Neutrophil (primary cell): ENCODE measurements at regions not wholly inside any gene's neighbourhood (a gene's known extent, or its start where the extent isn't known, plus 50 kb on each side); places are given as distances from the start of the nearest gene placed in this dataset.

ENCODE experiments used
- H3K27ac ChIP-seq: fragments of 200-600 bp; sonication (generic); 2 replicates; pipeline ENCODE4 v1.5.1; 2016; ENCODE audit warnings: mild to moderate bottlenecking, moderate library complexity
- H3K27me3 ChIP-seq: fragments of 200-600 bp; sonication (generic); 2 replicates; pipeline ENCODE4 v1.6.0; 2016; ENCODE audit warnings: mild to moderate bottlenecking
- H3K36me3 ChIP-seq: fragments of 200-600 bp; sonication (generic); 2 replicates; pipeline ENCODE4 v1.5.1; 2017
- H3K4me1 ChIP-seq, 2 experiments: fragments of 200-600 bp in 1 of 2; sonication (generic) in 1 of 2; 1 replicate in 1 of 2; 2 replicates in 1 of 2; pipeline versions ENCODE4 v1.5.1 to v1.6.1; 2013 to 2016; ENCODE audit warnings: low read depth in 1 of 2, low read length in 1 of 2, mild to moderate bottlenecking in 1 of 2, moderate library complexity in 1 of 2; ENCODE audit not compliant: control insufficient read depth in 1 of 2, insufficient read depth in 1 of 2
- H3K4me3 ChIP-seq, 2 experiments: fragments of 200-600 bp in 1 of 2; sonication (generic) in 1 of 2; 1 replicate in 1 of 2; 2 replicates in 1 of 2; pipeline ENCODE4 v1.5.1; 2013 to 2016; ENCODE audit warnings: low read depth in 1 of 2, low read length in 1 of 2, mild to moderate bottlenecking in 1 of 2, moderate library complexity in 1 of 2
- H3K9me3 ChIP-seq: fragments of 200-600 bp; sonication (generic); 2 replicates; pipeline ENCODE4 v1.5.1; 2016
- CTCF ChIP-seq: fragments of 200-600 bp; sonication (generic); IDR thresholded peaks from 2 replicates; pipeline ENCODE4 v1.5.1; 2016; ENCODE audit warnings: antibody characterized with exemption

DNA sequence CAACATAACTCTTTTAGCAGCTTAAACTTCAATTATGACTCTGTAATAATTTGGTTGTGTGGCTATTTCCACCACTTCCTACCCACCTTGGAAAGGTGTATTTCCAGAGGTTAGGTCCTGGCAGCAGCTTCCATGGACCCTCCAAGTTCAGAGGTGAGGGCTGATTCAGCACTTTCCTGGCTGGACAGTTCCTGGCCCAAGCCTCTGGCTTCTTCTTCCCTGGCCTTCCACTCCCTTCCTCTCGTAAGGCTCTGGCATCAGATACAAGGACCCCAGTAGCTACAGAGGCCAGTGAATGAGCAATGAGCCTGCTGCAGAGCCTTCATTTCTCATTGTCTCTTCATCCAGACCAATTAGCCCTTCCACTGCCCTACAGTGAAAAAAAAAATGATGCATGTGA is 98.1 kb upstream of the KIRREL3 start:
- Histone ChIP-seq H3K9me3 (no peaks in the 10 kb centered on the region), H3K27ac (no peak overlapping the region), H3K27me3 (no peaks in the 10 kb centered on the region), H3K4me3 (no peak overlapping the region), H3K36me3 (no peaks in the 10 kb centered on the region), H3K4me1 (no peaks in the 10 kb centered on the region)
- TF ChIP-seq CTCF: no peak

- no peaks in the 10 kb centered on the region for H3K9me3 ChIP-seq
- H3K27me3 ChIP-seq: no peaks in the 10 kb centered on the region
- no peak for TF ChIP-seq CTCF
These were observed 80.2 kb upstream of the KIRREL3 start for GRCh38 chr11:127080735-127081134.

DNA sequence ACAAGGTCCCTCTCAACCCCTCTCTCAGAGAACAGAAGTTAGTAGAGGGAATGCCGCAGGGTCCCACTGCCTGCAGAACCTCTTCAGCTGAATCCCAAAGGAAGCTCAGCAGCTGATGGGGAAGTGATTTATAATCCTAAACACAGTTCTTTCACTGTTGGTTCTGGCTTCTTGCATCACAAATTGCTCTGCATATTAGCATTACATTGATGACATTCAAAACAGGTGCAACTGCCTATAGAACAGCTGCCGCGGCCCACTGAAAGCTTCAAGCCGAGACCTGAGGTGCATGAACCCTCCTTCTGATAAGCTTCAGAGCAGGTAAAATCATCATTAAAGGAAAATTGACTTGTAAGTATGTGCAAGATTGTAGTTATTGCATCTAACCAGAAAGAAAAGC is 75.2 kb upstream of the KIRREL3 start:
- TF ChIP-seq CTCF: no peak
- Histone ChIP-seq H3K4me1 (no peaks in the 10 kb centered on the region), H3K36me3 (no peaks in the 10 kb centered on the region), H3K27me3 (no peaks in the 10 kb centered on the region), H3K27ac (no peak overlapping the region), H3K4me3 (no peak overlapping the region), H3K9me3 (no peaks in the 10 kb centered on the region)

More at GRCh38 chr11:127080735-127081134, 80.2 kb upstream of the KIRREL3 start:
- H3K36me3 ChIP-seq: no peaks in the 10 kb centered on the region
- H3K4me3 ChIP-seq: no peak overlapping the region
- no peaks in the 10 kb centered on the region for H3K4me1 ChIP-seq
- H3K27ac ChIP-seq: no peak overlapping the region

GRCh38 chr11:127074151-127074761 is 73.7 kb upstream of the KIRREL3 start:
- no peaks in the 10 kb centered on the region for H3K27me3 ChIP-seq
- H3K4me3 ChIP-seq: no peak overlapping the region
- no peaks in the 10 kb centered on the region for H3K4me1 ChIP-seq
- no peak overlapping the region for H3K27ac ChIP-seq
- H3K9me3 ChIP-seq: no peaks in the 10 kb centered on the region
- TF ChIP-seq CTCF: no peak
- no peaks in the 10 kb centered on the region for H3K36me3 ChIP-seq

GRCh38 chr11:127073621-127074020 is 73.1 kb upstream of the KIRREL3 start:
- H3K27me3 ChIP-seq: no peaks in the 10 kb centered on the region
- no peaks in the 10 kb centered on the region for H3K4me1 ChIP-seq
- TF ChIP-seq CTCF: no peak
- H3K36me3 ChIP-seq: no peaks in the 10 kb centered on the region
- H3K4me3 ChIP-seq: no peak overlapping the region
- no peak overlapping the region for H3K27ac ChIP-seq
- no peaks in the 10 kb centered on the region for H3K9me3 ChIP-seq

DNA sequence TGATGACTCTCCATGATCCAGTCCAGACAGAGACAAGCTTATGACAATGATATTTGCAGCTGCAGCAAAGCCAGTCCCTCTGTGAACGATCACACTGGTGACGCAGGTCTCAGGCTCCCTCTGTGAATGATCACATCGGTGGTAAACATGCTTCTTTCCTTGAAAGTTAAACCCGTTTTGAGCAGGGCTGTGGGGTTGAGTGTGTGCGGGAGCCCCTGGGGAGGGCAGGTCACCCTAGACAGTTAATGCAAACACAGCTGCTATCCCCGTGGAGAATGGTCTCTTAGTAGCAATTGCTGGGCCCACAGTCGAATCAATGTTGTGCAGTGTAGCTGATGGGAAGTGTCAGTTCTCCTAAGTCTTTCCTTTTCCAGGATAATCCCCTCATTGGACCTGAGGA is 71.0 kb upstream of the KIRREL3 start:
- H3K36me3 ChIP-seq: no peaks in the 10 kb centered on the region
- H3K27ac ChIP-seq: no peak overlapping the region
- H3K9me3 ChIP-seq: no peaks in the 10 kb centered on the region
- TF ChIP-seq CTCF: no peak
- H3K27me3 ChIP-seq: no peaks in the 10 kb centered on the region
- no peak overlapping the region for H3K4me3 ChIP-seq
- H3K4me1 ChIP-seq: no peaks in the 10 kb centered on the region
